ENCODE measurements at regions not wholly inside any gene's neighbourhood (a gene's known extent, or its start where the extent isn't known, plus 50 kb on each side); places are given as distances from the start of the nearest gene placed in this dataset.
"Not testable (repeated sequence)": the region's sequence is repeated elsewhere in the genome, so short reads cannot be mapped to it uniquely, and the experiment has no call there.

GRCh38 chr6:137673603-137674002 is 179.4 kb upstream of the OLIG3 start:
- H3K9me3 Mint-ChIP-seq: no peaks in the 10 kb centered on the region
- DNase-seq: no peak
- H3K27ac Mint-ChIP-seq: no peak overlapping the region
- peaks cover under 1 to 13% (median 12%) of the 10 kb centered on the region in 3 donors for H3K27me3 Mint-ChIP-seq (ENCODE audit: low read depth in 3 of 3)
- H3K36me3 Mint-ChIP-seq: peaks cover 0 to 4% (median 0%) of the 10 kb centered on the region in 3 donors
- peaks cover 5 to 11% of the 10 kb centered on the region in 2 donors for H3K4me1 Mint-ChIP-seq
- H3K4me3 Mint-ChIP-seq: no peak overlapping the region

GRCh38 chr6:137676888-137677287 is 182.7 kb upstream of the OLIG3 start:
- H3K9me3 Mint-ChIP-seq: no peaks in the 10 kb centered on the region
- H3K4me1 Mint-ChIP-seq: peaks cover 5 to 11% of the 10 kb centered on the region in 2 donors
- H3K27me3 Mint-ChIP-seq (ENCODE audit: low read depth in 3 of 3): peaks cover 2 to 14% (median 14%) of the 10 kb centered on the region in 3 donors
- H3K27ac Mint-ChIP-seq: peak overlapping the region in 1 of 6 donors; percentile 30
- peak overlapping the region in 1 of 5 donors; percentile 37 for H3K4me3 Mint-ChIP-seq
- DNase-seq: no peak
- H3K36me3 Mint-ChIP-seq: no peaks in the 10 kb centered on the region

- H3K27me3 Mint-ChIP-seq (ENCODE audit: low read depth in 3 of 3): peaks cover 4 to 14% (median 14%) of the 10 kb centered on the region in 3 donors
- no peak overlapping the region for H3K4me3 Mint-ChIP-seq
- no peak overlapping the region for H3K27ac Mint-ChIP-seq
- DNase-seq: no peak
- peaks cover 5 to 11% of the 10 kb centered on the region in 2 donors for H3K4me1 Mint-ChIP-seq
- no peaks in the 10 kb centered on the region for H3K36me3 Mint-ChIP-seq
- no peaks in the 10 kb centered on the region for H3K9me3 Mint-ChIP-seq
Measured at GRCh38 chr6:137677709-137678108, 183.5 kb upstream of the OLIG3 start.

GRCh38 chr6:137678451-137678850 is 184.3 kb upstream of the OLIG3 start:
- Mint-ChIP-seq H3K36me3 (no peaks in the 10 kb centered on the region), H3K4me1 (peaks cover 5 to 11% of the 10 kb centered on the region in 2 donors), H3K9me3 (no peaks in the 10 kb centered on the region), H3K4me3 (no peak overlapping the region), H3K27ac (no peak overlapping the region), H3K27me3 (ENCODE audit: low read depth in 3 of 3) (peaks cover 4 to 11% (median 11%) of the 10 kb centered on the region in 3 donors)
- DNase-seq: no peak

- H3K9me3 Mint-ChIP-seq: no peaks in the 10 kb centered on the region
- H3K4me3 Mint-ChIP-seq: no peak overlapping the region
- no peak for DNase-seq
- H3K4me1 Mint-ChIP-seq: peaks cover 5 to 11% of the 10 kb centered on the region in 2 donors
- H3K27me3 Mint-ChIP-seq (ENCODE audit: low read depth in 3 of 3): peaks cover 4 to 12% (median 8%) of the 10 kb centered on the region in 3 donors
- H3K36me3 Mint-ChIP-seq: no peaks in the 10 kb centered on the region
- no peak overlapping the region for H3K27ac Mint-ChIP-seq
Measured at GRCh38 chr6:137680705-137681346, 186.2 kb upstream of the TNFAIP3 start.

- no peak overlapping the region for H3K27ac Mint-ChIP-seq
- no peak overlapping the region for H3K4me3 Mint-ChIP-seq
- peaks cover 5 to 9% of the 10 kb centered on the region in 2 donors for H3K4me1 Mint-ChIP-seq
- DNase-seq: no peak
- peaks cover 4 to 12% (median 10%) of the 10 kb centered on the region in 3 donors for H3K27me3 Mint-ChIP-seq (ENCODE audit: low read depth in 3 of 3)
- H3K36me3 Mint-ChIP-seq: no peaks in the 10 kb centered on the region
- H3K9me3 Mint-ChIP-seq: no peaks in the 10 kb centered on the region
Measured at GRCh38 chr6:137681445-137682009, 185.5 kb upstream of the TNFAIP3 start.

- H3K4me1 Mint-ChIP-seq, H3K9me3 Mint-ChIP-seq, DNase-seq, H3K27ac Mint-ChIP-seq, H3K36me3 Mint-ChIP-seq, H3K4me3 Mint-ChIP-seq: not testable (repeated sequence)
- H3K27me3 Mint-ChIP-seq (ENCODE audit: low read depth in 3 of 3): peaks cover 6 to 12% (median 7%) of the 10 kb centered on the region in 3 donors
Measured at GRCh38 chr6:137682658-137683057, 184.4 kb upstream of the TNFAIP3 start.

GRCh38 chr6:137683916-137684315 is 183.1 kb upstream of the TNFAIP3 start:
- Mint-ChIP-seq H3K4me3 (no peak overlapping the region), H3K9me3 (no peaks in the 10 kb centered on the region), H3K27ac (no peak overlapping the region), H3K27me3 (ENCODE audit: low read depth in 3 of 3) (peaks cover 3 to 10% (median 7%) of the 10 kb centered on the region in 3 donors), H3K36me3 (no peaks in the 10 kb centered on the region), H3K4me1 (no peaks in the 10 kb centered on the region)
- no peak for DNase-seq

GRCh38 chr6:137685798-137686375 is 181.2 kb upstream of the TNFAIP3 start:
- no peak overlapping the region for H3K4me3 Mint-ChIP-seq
- DNase-seq: no peak
- H3K27me3 Mint-ChIP-seq (ENCODE audit: low read depth in 3 of 3): peaks cover 2 to 5% (median 3%) of the 10 kb centered on the region in 3 donors
- H3K27ac Mint-ChIP-seq: no peak overlapping the region
- H3K36me3 Mint-ChIP-seq: no peaks in the 10 kb centered on the region
- no peaks in the 10 kb centered on the region for H3K4me1 Mint-ChIP-seq
- no peaks in the 10 kb centered on the region for H3K9me3 Mint-ChIP-seq

GRCh38 chr6:137687818-137688217 is 179.2 kb upstream of the TNFAIP3 start:
- H3K4me1 Mint-ChIP-seq: no peaks in the 10 kb centered on the region
- no peaks in the 10 kb centered on the region for H3K36me3 Mint-ChIP-seq
- H3K27me3 Mint-ChIP-seq (ENCODE audit: low read depth in 3 of 3): peaks cover 2 to 3% (median 3%) of the 10 kb centered on the region in 3 donors
- peaks cover 0 to 2% (median 0%) of the 10 kb centered on the region in 6 donors for H3K9me3 Mint-ChIP-seq
- H3K27ac Mint-ChIP-seq: no peak overlapping the region
- H3K4me3 Mint-ChIP-seq: no peak overlapping the region
- DNase-seq: no peak

- H3K4me3 Mint-ChIP-seq: no peak overlapping the region
- H3K27me3 Mint-ChIP-seq (ENCODE audit: low read depth in 3 of 3): peaks cover 2 to 3% (median 3%) of the 10 kb centered on the region in 3 donors
- H3K9me3 Mint-ChIP-seq: peaks cover 0 to 2% (median 0%) of the 10 kb centered on the region in 6 donors
- H3K27ac Mint-ChIP-seq: no peak overlapping the region
- DNase-seq: no peak
- no peaks in the 10 kb centered on the region for H3K4me1 Mint-ChIP-seq
- H3K36me3 Mint-ChIP-seq: no peaks in the 10 kb centered on the region
Measured at GRCh38 chr6:137688230-137688971, 178.7 kb upstream of the TNFAIP3 start.

GRCh38 chr6:137689377-137689776 is 177.7 kb upstream of the TNFAIP3 start:
- H3K27ac Mint-ChIP-seq: no peak overlapping the region
- H3K27me3 Mint-ChIP-seq (ENCODE audit: low read depth in 3 of 3): peaks cover 2 to 5% (median 3%) of the 10 kb centered on the region in 3 donors
- no peaks in the 10 kb centered on the region for H3K36me3 Mint-ChIP-seq
- peaks cover 0 to 2% (median 0%) of the 10 kb centered on the region in 6 donors for H3K9me3 Mint-ChIP-seq
- H3K4me3 Mint-ChIP-seq: no peak overlapping the region
- no peaks in the 10 kb centered on the region for H3K4me1 Mint-ChIP-seq
- DNase-seq: no peak

GRCh38 chr6:137690034-137690433 is 177.0 kb upstream of the TNFAIP3 start:
- H3K27me3 Mint-ChIP-seq (ENCODE audit: low read depth in 3 of 3): peaks cover 2 to 5% (median 3%) of the 10 kb centered on the region in 3 donors
- H3K4me3 Mint-ChIP-seq: no peak overlapping the region
- no peak for DNase-seq
- H3K4me1 Mint-ChIP-seq: no peaks in the 10 kb centered on the region
- H3K27ac Mint-ChIP-seq: no peak overlapping the region
- H3K36me3 Mint-ChIP-seq: no peaks in the 10 kb centered on the region
- peaks cover 0 to 2% (median 0%) of the 10 kb centered on the region in 6 donors for H3K9me3 Mint-ChIP-seq

GRCh38 chr6:137690721-137691120 is 176.3 kb upstream of the TNFAIP3 start:
- DNase-seq: no peak
- no peak overlapping the region for H3K27ac Mint-ChIP-seq
- peaks cover 0 to 2% (median 0%) of the 10 kb centered on the region in 6 donors for H3K9me3 Mint-ChIP-seq
- H3K4me1 Mint-ChIP-seq: no peaks in the 10 kb centered on the region
- H3K36me3 Mint-ChIP-seq: no peaks in the 10 kb centered on the region
- peaks cover 2 to 8% (median 4%) of the 10 kb centered on the region in 3 donors for H3K27me3 Mint-ChIP-seq (ENCODE audit: low read depth in 3 of 3)
- no peak overlapping the region for H3K4me3 Mint-ChIP-seq
